Epithelial cell of esophagus (primary cell): ENCODE measurements at regions not wholly inside any gene's neighbourhood (a gene's known extent, or its start where the extent isn't known, plus 50 kb on each side); places are given as distances from the start of the nearest gene placed in this dataset.

Experiments used
- DNase-seq: peaks from one replicate; pipeline ENCODE4 v3.0.0; 2010; ENCODE audit warnings: low read depth
- H3K4me3 ChIP-seq: 2 replicates; pipeline ENCODE4 v1.5.1; 2011; ENCODE audit warnings: mild to moderate bottlenecking, low read length, control low read depth
- TF ChIP-seq, protein P1 (sequence below): IDR thresholded peaks from 2 replicates; pipeline ENCODE4 v1.5.1; 2011; ENCODE audit warnings: low read depth, mild to moderate bottlenecking, low read length, control low read depth, inconsistent platforms; ENCODE audit not compliant: insufficient read depth; ENCODE audit errors: missing control alignments

- no peak overlapping the region for H3K4me3 ChIP-seq
- TF ChIP-seq, protein P1, sequence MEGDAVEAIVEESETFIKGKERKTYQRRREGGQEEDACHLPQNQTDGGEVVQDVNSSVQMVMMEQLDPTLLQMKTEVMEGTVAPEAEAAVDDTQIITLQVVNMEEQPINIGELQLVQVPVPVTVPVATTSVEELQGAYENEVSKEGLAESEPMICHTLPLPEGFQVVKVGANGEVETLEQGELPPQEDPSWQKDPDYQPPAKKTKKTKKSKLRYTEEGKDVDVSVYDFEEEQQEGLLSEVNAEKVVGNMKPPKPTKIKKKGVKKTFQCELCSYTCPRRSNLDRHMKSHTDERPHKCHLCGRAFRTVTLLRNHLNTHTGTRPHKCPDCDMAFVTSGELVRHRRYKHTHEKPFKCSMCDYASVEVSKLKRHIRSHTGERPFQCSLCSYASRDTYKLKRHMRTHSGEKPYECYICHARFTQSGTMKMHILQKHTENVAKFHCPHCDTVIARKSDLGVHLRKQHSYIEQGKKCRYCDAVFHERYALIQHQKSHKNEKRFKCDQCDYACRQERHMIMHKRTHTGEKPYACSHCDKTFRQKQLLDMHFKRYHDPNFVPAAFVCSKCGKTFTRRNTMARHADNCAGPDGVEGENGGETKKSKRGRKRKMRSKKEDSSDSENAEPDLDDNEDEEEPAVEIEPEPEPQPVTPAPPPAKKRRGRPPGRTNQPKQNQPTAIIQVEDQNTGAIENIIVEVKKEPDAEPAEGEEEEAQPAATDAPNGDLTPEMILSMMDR = no peak
- no peak for DNase-seq
Measured at GRCh38 chr15:94032571-94032970, 198.8 kb upstream of the MCTP2 start.

- DNase-seq = no peak
- TF ChIP-seq, protein P1 = no peak
- H3K4me3 ChIP-seq = no peak overlapping the region
Measured at GRCh38 chr15:94031072-94031471, 200.3 kb upstream of the MCTP2 start.

- no peak overlapping the region for H3K4me3 ChIP-seq
- DNase-seq = peak; percentile 41
- TF ChIP-seq, protein P1 = no peak
Measured at GRCh38 chr15:94029495-94029894, 201.9 kb upstream of the MCTP2 start.

DNA sequence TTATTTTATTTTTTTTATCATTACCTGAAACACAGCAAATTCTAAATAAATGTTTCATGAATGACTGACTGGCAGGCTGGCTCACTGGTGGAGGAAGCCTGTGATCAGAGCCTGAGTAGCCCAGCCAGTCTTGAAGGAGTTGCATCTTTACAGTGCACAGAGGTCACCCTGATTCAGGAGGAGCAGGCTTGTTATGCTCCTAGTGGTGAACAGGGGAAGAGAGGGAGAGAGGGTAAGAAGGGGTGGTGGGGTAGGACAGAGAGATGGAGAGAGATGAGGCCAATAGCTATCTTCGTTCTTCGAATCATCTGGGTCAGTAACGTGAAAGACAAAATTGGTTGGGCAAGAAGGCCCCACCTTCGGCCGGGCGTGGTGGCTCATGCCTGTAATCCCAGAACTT is 202.6 kb upstream of the MCTP2 start:
- no peak for DNase-seq
- TF ChIP-seq, protein P1 = no peak
- no peak overlapping the region for H3K4me3 ChIP-seq

DNA sequence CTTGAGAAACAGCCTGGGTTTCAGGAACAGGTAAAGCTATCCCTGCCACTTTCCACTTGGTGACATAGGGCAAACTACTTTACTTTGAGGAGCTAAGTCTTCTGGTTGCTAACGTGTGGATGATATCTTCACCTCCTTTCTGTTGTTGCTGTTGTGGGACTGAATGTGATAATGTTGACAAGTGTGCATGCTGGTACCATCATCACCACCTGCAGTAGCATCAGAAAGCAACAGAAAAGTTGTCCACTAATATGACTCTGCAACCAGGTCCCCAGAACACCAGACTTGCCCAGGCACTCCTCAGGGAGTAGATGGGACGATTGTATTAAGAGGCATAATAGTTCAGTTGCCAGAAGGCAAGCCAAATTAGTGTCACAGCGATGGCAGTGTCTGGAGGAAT is 203.2 kb upstream of the MCTP2 start:
- no peak overlapping the region for H3K4me3 ChIP-seq
- no peak for DNase-seq
- TF ChIP-seq, protein P1 = no peak

DNA sequence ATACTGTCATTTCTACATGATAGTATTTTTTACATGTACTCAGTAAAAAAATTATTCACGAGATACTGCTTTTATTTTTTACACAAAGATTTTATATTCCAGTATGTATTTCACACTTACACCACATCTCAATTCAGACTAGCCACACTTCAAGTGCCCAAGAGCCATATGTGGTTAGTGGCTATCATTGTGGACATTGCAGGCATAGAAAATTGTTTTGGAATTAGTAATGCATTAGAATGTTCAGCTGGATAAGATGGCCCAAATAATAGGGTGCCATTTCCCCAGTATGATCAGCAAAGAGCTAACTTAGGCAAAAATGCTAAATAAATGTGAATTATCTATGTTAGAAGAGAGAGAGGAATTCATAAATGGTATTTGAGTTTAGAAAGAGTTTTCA is 203.8 kb upstream of the MCTP2 start:
- no peak overlapping the region for H3K4me3 ChIP-seq
- TF ChIP-seq, protein P1 = no peak
- no peak for DNase-seq

DNA sequence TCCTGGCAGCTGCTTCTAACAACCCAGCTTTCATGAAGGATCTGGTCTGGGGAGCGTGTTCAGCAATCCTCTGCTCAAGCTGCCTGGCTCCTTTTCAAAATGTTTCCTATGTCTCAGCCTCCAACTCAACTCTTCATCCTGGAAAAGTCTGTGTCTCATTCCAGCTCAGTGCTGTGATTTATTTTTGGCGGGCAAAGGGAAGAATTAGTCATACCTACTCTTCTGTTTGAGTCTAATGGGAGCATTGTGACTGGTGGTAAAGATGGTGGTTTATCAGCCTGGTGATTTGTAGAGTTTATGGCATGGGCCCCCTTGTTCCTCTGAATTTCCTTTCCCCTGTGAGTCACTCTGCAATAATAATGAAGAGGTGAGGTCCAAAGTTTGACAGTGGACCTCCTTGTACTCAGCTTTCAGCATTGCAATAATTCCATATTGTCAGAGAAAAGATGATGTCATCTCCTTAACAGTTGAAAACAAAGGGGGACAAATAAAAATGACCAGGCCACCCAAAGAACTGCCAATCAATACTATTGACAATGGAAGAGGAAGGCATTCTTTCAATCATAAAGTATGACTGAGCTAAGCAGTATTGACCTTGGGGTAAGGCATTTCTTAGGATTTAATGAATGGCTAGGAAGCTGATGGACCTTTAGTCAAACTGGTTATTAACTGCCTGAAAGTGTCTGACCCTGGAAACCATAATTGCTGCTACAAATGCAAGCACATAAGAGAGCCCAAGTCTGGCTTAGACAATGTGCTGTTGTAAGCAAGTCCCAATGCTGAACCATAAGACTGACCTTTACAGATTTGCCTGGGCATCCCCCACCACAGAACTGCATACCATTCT is 204.7 kb upstream of the MCTP2 start:
- TF ChIP-seq, protein P1 = no peak
- DNase-seq = peak; percentile 19
- no peak overlapping the region for H3K4me3 ChIP-seq
